SK-N-MC (cell line): ENCODE measurements at regions not wholly inside any gene's neighbourhood (a gene's known extent, or its start where the extent isn't known, plus 50 kb on each side); places are given as distances from the start of the nearest gene placed in this dataset.

ENCODE experiments used
- EZH2 ChIP-seq: fragments of 200-600 bp; sonication (generic); IDR thresholded peaks from one replicate; pipeline ENCODE4 v1.6.1; 2017; ENCODE audit warnings: antibody characterized with exemption
- FOXP2 ChIP-seq: optimal IDR thresholded peaks from 2 replicates; pipeline ENCODE3; 2011; ENCODE audit warnings: mild to moderate bottlenecking, moderate library complexity; ENCODE audit not compliant: insufficient read depth; ENCODE audit errors: extremely low read length, control extremely low read depth
- POLR2AphosphoS5 ChIP-seq: IDR thresholded peaks from 2 replicates; pipeline ENCODE4 v1.6.1; 2012; ENCODE audit warnings: mild to moderate bottlenecking, low read depth, low read length, borderline replicate concordance

GRCh38 chr14:98835051-98835824 lies 436.8 kb downstream of the BCL11B start:
- TF ChIP-seq EZH2, result no peak
- no peak for TF ChIP-seq POLR2AphosphoS5
- TF ChIP-seq FOXP2, result no peak
